CD4-positive, alpha-beta T cell (primary cell): ENCODE measurements at regions not wholly inside any gene's neighbourhood (a gene's known extent, or its start where the extent isn't known, plus 50 kb on each side); places are given as distances from the start of the nearest gene placed in this dataset.

ENCODE experiments used
- ATAC-seq: fragments of 200-7000 bp; cut with Tn5 transposase; one replicate; pipeline ENCODE4 v1.10.0; 2022; ENCODE audit warnings: mild to moderate bottlenecking; ENCODE audit not compliant: poor library complexity
- CTCF ChIA-PET: fragments of 350-600 bp; sonication (Branson Sonifier 250); formaldehyde crosslinking; loops from one replicate; lab custom pipeline; 2021; ENCODE audit warnings: antibody characterized with exemption, inconsistent platforms; lab: Charles Lee
- POLR2A ChIA-PET: fragments of 350-600 bp; sonication (Branson Sonifier 250); formaldehyde crosslinking; loops from one replicate; lab custom pipeline; 2021; ENCODE audit warnings: antibody characterized with exemption, inconsistent platforms; lab: Charles Lee
- DNase-seq, 14 experiments: peaks; one replicate each; pipeline ENCODE4 v3.0.0-alpha.2; 2013 to 2020; ENCODE audit warnings: mixed read lengths in 2 of 14
- H3K27ac ChIP-seq, 2 donors: one replicate each; pipeline versions ENCODE4 v1.5.1 to v1.7.0; 2013; ENCODE audit warnings: low read length in 2 of 2, low read depth in 1 of 2, mild to moderate bottlenecking in 1 of 2
- H3K27me3 ChIP-seq, 2 experiments: 1 replicate in 1 of 2; 2 replicates in 1 of 2; pipeline versions ENCODE4 v1.6.1 to v1.7.0; 2013; ENCODE audit warnings: low read length in 2 of 2, control low read depth in 1 of 2, mild to moderate bottlenecking in 1 of 2, moderate library complexity in 1 of 2; ENCODE audit not compliant: insufficient read depth in 2 of 2, control insufficient read depth in 1 of 2
- H3K36me3 ChIP-seq: one replicate; pipeline ENCODE4 v1.6.1; 2013; ENCODE audit warnings: low read length, control low read depth; ENCODE audit not compliant: insufficient read depth
- H3K4me1 ChIP-seq: one replicate; pipeline ENCODE4 v1.6.1; 2013; ENCODE audit warnings: low read length, control low read depth; ENCODE audit not compliant: insufficient read depth
- H3K4me3 ChIP-seq: one replicate; pipeline ENCODE4 v1.5.1; 2013; ENCODE audit warnings: mild to moderate bottlenecking, low read length, moderate library complexity
- H3K9me3 ChIP-seq, 2 experiments: 1 replicate in 1 of 2; 2 replicates in 1 of 2; pipeline versions ENCODE4 v1.6.1 to v1.7.0; 2013; ENCODE audit warnings: low read length in 2 of 2, mild to moderate bottlenecking in 2 of 2, control low read depth in 1 of 2, moderate library complexity in 1 of 2; ENCODE audit not compliant: control insufficient read depth in 1 of 2, insufficient read depth in 1 of 2
- H3K27ac Mint-ChIP-seq: one replicate; pipeline ENCODE4 v1.8.0; 2020; ENCODE audit warnings: mixed read lengths
- H3K27me3 Mint-ChIP-seq: one replicate; pipeline ENCODE4 v1.8.0; 2021; ENCODE audit warnings: mixed read lengths
- H3K36me3 Mint-ChIP-seq: one replicate; pipeline ENCODE4 v1.8.0; 2021; ENCODE audit warnings: low read depth, mixed read lengths
- H3K4me1 Mint-ChIP-seq: one replicate; pipeline ENCODE4 v1.8.0; 2021; ENCODE audit warnings: low read depth, mixed read lengths
- H3K4me3 Mint-ChIP-seq: one replicate; pipeline ENCODE4 v1.8.0; 2020; ENCODE audit warnings: mild to moderate bottlenecking, mixed read lengths
- H3K9me3 Mint-ChIP-seq: one replicate; pipeline ENCODE4 v1.8.0; 2020; ENCODE audit warnings: mixed read lengths
- intact Hi-C, 2 experiments: fragments of 100-400 bp; cut with DNase I in 1 of 2; cut with micrococcal nuclease in 1 of 2; formaldehyde crosslinking; loops; one replicate each; pipeline versions ENCODE4 v1.15.1 to v1.9.0; 2023 to 2025; cut with DNase I, micrococcal nuclease
- TF ChIP-seq, protein P1 (sequence below): fragments of 200-600 bp; IDR thresholded peaks from one replicate; pipeline ENCODE4 v1.8.0; 2022; ENCODE audit warnings: antibody characterized with exemption, mild to moderate bottlenecking

DNA sequence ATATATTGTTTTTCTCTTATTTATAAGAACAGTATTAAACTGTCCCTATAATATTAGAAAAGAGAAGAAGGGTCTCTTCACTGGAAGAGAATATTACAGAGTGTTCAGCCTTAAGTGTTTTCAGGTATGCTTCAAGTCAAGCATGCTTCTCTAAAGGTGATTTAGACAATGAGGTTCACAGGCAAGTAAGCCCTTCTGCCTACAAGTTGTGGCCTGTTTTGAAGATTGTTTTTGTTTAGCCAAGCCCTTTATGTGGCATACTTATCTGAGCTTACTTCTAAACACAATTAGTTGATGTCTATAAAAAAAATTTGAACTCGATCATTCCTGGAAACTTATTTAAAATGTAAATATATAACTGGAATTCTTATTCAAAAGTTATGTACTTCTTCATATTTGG, 343.8 kb upstream of the CDH18 start:
- ChIA-PET POLR2A (no interaction called here), CTCF (no interaction called here)
- ATAC-seq = no peak
- peaks cover 12% of the 10 kb centered on the region for H3K9me3 Mint-ChIP-seq
- intact Hi-C loops = no loop called here
- H3K4me3 Mint-ChIP-seq = no peak overlapping the region
- H3K27ac Mint-ChIP-seq = no peak overlapping the region
- H3K36me3 Mint-ChIP-seq = no peaks in the 10 kb centered on the region
- TF ChIP-seq, protein P1, sequence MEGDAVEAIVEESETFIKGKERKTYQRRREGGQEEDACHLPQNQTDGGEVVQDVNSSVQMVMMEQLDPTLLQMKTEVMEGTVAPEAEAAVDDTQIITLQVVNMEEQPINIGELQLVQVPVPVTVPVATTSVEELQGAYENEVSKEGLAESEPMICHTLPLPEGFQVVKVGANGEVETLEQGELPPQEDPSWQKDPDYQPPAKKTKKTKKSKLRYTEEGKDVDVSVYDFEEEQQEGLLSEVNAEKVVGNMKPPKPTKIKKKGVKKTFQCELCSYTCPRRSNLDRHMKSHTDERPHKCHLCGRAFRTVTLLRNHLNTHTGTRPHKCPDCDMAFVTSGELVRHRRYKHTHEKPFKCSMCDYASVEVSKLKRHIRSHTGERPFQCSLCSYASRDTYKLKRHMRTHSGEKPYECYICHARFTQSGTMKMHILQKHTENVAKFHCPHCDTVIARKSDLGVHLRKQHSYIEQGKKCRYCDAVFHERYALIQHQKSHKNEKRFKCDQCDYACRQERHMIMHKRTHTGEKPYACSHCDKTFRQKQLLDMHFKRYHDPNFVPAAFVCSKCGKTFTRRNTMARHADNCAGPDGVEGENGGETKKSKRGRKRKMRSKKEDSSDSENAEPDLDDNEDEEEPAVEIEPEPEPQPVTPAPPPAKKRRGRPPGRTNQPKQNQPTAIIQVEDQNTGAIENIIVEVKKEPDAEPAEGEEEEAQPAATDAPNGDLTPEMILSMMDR = no peak
- no peak overlapping the region for H3K4me3 ChIP-seq
- peaks cover 0 to 21% of the 10 kb centered on the region in 2 experiments for H3K9me3 ChIP-seq
- H3K4me1 Mint-ChIP-seq = no peaks in the 10 kb centered on the region
- H3K27me3 ChIP-seq = no peaks in the 10 kb centered on the region
- no peak overlapping the region for H3K27ac ChIP-seq
- DNase-seq = no peak
- H3K36me3 ChIP-seq = no peaks in the 10 kb centered on the region
- H3K4me1 ChIP-seq = no peaks in the 10 kb centered on the region
- H3K27me3 Mint-ChIP-seq = no peaks in the 10 kb centered on the region

DNA sequence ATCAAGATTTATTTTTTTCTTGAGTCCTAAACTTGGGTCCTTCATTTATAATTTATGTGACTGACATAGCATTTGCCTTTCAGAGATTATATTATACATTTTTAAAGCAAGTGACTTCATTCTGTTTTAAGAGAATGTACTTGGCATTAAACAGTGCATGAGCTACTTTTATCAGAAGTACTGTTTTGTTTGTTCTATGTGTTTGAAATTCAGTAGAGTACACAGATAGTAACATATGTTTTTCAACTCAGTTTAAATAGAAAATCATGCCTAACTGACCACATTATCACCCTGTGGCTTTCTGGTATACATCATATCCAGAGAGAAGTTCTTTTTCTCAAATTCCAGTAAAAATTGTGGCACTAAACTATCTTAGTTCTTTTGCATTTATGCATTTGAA, 335.3 kb upstream of the CDH18 start:
- Mint-ChIP-seq H3K9me3 (peaks cover 19% of the 10 kb centered on the region), H3K36me3 (no peaks in the 10 kb centered on the region), H3K27ac (no peak overlapping the region), H3K4me3 (no peak overlapping the region), H3K27me3 (no peaks in the 10 kb centered on the region), H3K4me1 (no peaks in the 10 kb centered on the region)
- Histone ChIP-seq H3K4me1 (no peaks in the 10 kb centered on the region), H3K27ac (no peak overlapping the region), H3K27me3 (no peaks in the 10 kb centered on the region), H3K36me3 (no peaks in the 10 kb centered on the region), H3K9me3 (peaks cover 0 to 10% of the 10 kb centered on the region in 2 experiments), H3K4me3 (no peak overlapping the region)
- ChIA-PET POLR2A (no interaction called here), CTCF (no interaction called here)
- DNase-seq = no peak
- TF ChIP-seq, protein P1 = no peak
- intact Hi-C loops = no loop called here
- ATAC-seq = no peak

DNA sequence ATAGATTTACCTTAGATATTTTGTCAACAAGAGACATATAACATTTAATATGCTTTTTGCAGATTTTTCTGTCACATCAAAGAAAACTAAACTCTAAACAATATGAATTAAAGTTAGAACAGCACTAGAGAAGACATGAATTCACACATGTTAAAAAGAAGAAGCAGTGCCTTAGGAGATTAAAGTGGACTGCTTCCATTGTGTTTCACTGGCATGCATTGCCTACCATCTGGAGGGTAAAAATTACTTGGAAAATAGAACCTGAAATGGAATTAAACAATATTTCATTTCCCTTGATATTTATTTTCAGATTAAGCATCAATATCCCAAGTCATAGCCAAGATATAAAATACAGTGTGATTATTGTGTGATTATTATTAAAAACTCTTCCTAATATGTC, 319.4 kb upstream of the CDH18 start:
- H3K27ac ChIP-seq = no peak overlapping the region
- H3K4me1 Mint-ChIP-seq = no peaks in the 10 kb centered on the region
- CTCF ChIA-PET = no interaction called here
- no peak overlapping the region for H3K4me3 Mint-ChIP-seq
- no peaks in the 10 kb centered on the region for H3K36me3 ChIP-seq
- H3K9me3 Mint-ChIP-seq = peaks cover 12% of the 10 kb centered on the region
- H3K27me3 Mint-ChIP-seq = no peaks in the 10 kb centered on the region
- no peak overlapping the region for H3K4me3 ChIP-seq
- H3K4me1 ChIP-seq = no peaks in the 10 kb centered on the region
- no peak overlapping the region for H3K27ac Mint-ChIP-seq
- DNase-seq = no peak
- intact Hi-C loops = no loop called here
- no peaks in the 10 kb centered on the region for H3K36me3 Mint-ChIP-seq
- POLR2A ChIA-PET = no interaction called here
- no peaks in the 10 kb centered on the region for H3K27me3 ChIP-seq
- no peak for ATAC-seq
- H3K9me3 ChIP-seq = peaks cover 0 to 13% of the 10 kb centered on the region in 2 experiments
- TF ChIP-seq, protein P1 = no peak
